GM18861 (cell line): ENCODE measurements at regions not wholly inside any gene's neighbourhood (a gene's known extent, or its start where the extent isn't known, plus 50 kb on each side); places are given as distances from the start of the nearest gene placed in this dataset.

Experiments used
- ATAC-seq: cut with Tn5 transposase; IDR thresholded peaks from one replicate; pipeline ENCODE4 v1.9.1; 2021; ENCODE audit not compliant: unreplicated experiment

GRCh38 chr1:69292833-69293232 lies 274.9 kb upstream of the LRRC7 start:
- ATAC-seq, result no peak

GRCh38 chr1:69294171-69294570 lies 273.6 kb upstream of the LRRC7 start:
- no peak for ATAC-seq

- no peak for ATAC-seq
Observed at GRCh38 chr1:69295265-69295664, 272.5 kb upstream of the LRRC7 start.

- ATAC-seq, result no peak
Observed at GRCh38 chr1:69305621-69306020, 262.1 kb upstream of the LRRC7 start.

- no peak for ATAC-seq
Observed at GRCh38 chr1:69312055-69312732, 255.5 kb upstream of the LRRC7 start.

GRCh38 chr1:69313118-69313517 lies 254.6 kb upstream of the LRRC7 start:
- ATAC-seq, result no peak

- ATAC-seq, result no peak
Observed at GRCh38 chr1:69315416-69315815, 252.3 kb upstream of the LRRC7 start.

- no peak for ATAC-seq
Observed at GRCh38 chr1:69315823-69316222, 251.9 kb upstream of the LRRC7 start.

- ATAC-seq, result no peak
Observed at GRCh38 chr1:69319287-69319686, 248.4 kb upstream of the LRRC7 start.

GRCh38 chr1:69320757-69321211 lies 246.9 kb upstream of the LRRC7 start:
- ATAC-seq, result peak; percentile 86

GRCh38 chr1:69321311-69321710 lies 246.4 kb upstream of the LRRC7 start:
- no peak for ATAC-seq

- no peak for ATAC-seq
Observed at GRCh38 chr1:69328186-69328585, 239.5 kb upstream of the LRRC7 start.

- no peak for ATAC-seq
Observed at GRCh38 chr1:69363236-69363635, 204.5 kb upstream of the LRRC7 start.

GRCh38 chr1:69373520-69373919 lies 194.2 kb upstream of the LRRC7 start:
- ATAC-seq, result no peak

- no peak for ATAC-seq
Observed at GRCh38 chr1:69376408-69376807, 191.3 kb upstream of the LRRC7 start.

GRCh38 chr1:69377507-69377906 lies 190.2 kb upstream of the LRRC7 start:
- ATAC-seq, result no peak

GRCh38 chr1:69388044-69388443 lies 179.7 kb upstream of the LRRC7 start:
- ATAC-seq, result no peak

- ATAC-seq, result no peak
Observed at GRCh38 chr1:69400128-69400527, 167.6 kb upstream of the LRRC7 start.

- ATAC-seq, result no peak
Observed at GRCh38 chr1:69401879-69402278, 165.8 kb upstream of the LRRC7 start.

- ATAC-seq, result no peak
Observed at GRCh38 chr1:69403756-69404320, 163.9 kb upstream of the LRRC7 start.

- no peak for ATAC-seq
Observed at GRCh38 chr1:69404486-69404885, 163.2 kb upstream of the LRRC7 start.

GRCh38 chr1:69406244-69406643 lies 161.5 kb upstream of the LRRC7 start:
- ATAC-seq, result no peak
